ENCODE measurements at regions not wholly inside any gene's neighbourhood (a gene's known extent, or its start where the extent isn't known, plus 50 kb on each side); places are given as distances from the start of the nearest gene placed in this dataset.

- ChIA-PET CTCF (no interaction called here), POLR2A (no interaction called here)
- Mint-ChIP-seq H3K27ac (no peak overlapping the region), H3K4me1 (ENCODE audit: low read depth) (no peaks in the 10 kb centered on the region), H3K4me3 (no peak overlapping the region), H3K36me3 (no peaks in the 10 kb centered on the region), H3K27me3 (no peaks in the 10 kb centered on the region), H3K9me3 (peaks cover 10% of the 10 kb centered on the region)
- intact Hi-C loops (cut with micrococcal nuclease): no loop called here
- no peak for DNase-seq
Measured at GRCh38 chr2:236861944-236862343, 223.7 kb upstream of the COPS8 start.

- intact Hi-C loops (cut with micrococcal nuclease): no loop called here
- POLR2A ChIA-PET: no interaction called here
Measured at GRCh38 chr2:236862526-236862925, 223.2 kb upstream of the COPS8 start.

GRCh38 chr2:236862961-236863728 lies 222.5 kb upstream of the COPS8 start:
- no peak for DNase-seq
- H3K4me3 Mint-ChIP-seq: no peak overlapping the region
- H3K27me3 Mint-ChIP-seq: peaks cover 3% of the 10 kb centered on the region
- no peaks in the 10 kb centered on the region for H3K36me3 Mint-ChIP-seq
- no peak overlapping the region for H3K27ac Mint-ChIP-seq
- ChIA-PET POLR2A (no interaction called here), CTCF (no interaction called here)
- intact Hi-C loops (cut with micrococcal nuclease): no loop called here
- peaks cover 10% of the 10 kb centered on the region for H3K9me3 Mint-ChIP-seq
- H3K4me1 Mint-ChIP-seq (ENCODE audit: low read depth): no peaks in the 10 kb centered on the region

More at GRCh38 chr2:236862526-236862925, 223.2 kb upstream of the COPS8 start:
- no peak overlapping the region for H3K27ac Mint-ChIP-seq
- H3K36me3 Mint-ChIP-seq: no peaks in the 10 kb centered on the region
- DNase-seq: no peak
- H3K4me1 Mint-ChIP-seq (ENCODE audit: low read depth): no peaks in the 10 kb centered on the region
- peaks cover 3% of the 10 kb centered on the region for H3K27me3 Mint-ChIP-seq
- CTCF ChIA-PET: no interaction called here
- H3K9me3 Mint-ChIP-seq: peaks cover 10% of the 10 kb centered on the region
- H3K4me3 Mint-ChIP-seq: no peak overlapping the region

GRCh38 chr2:236863729-236864126 lies 222.0 kb upstream of the COPS8 start:
- H3K27ac Mint-ChIP-seq: no peak overlapping the region
- H3K36me3 Mint-ChIP-seq: no peaks in the 10 kb centered on the region
- H3K27me3 Mint-ChIP-seq: peaks cover 3% of the 10 kb centered on the region
- POLR2A ChIA-PET: no interaction called here
- DNase-seq: no peak
- CTCF ChIA-PET: no interaction called here
- no peak overlapping the region for H3K4me3 Mint-ChIP-seq
- no peaks in the 10 kb centered on the region for H3K4me1 Mint-ChIP-seq (ENCODE audit: low read depth)
- intact Hi-C loops (cut with micrococcal nuclease): no loop called here
- H3K9me3 Mint-ChIP-seq: peaks cover 10% of the 10 kb centered on the region

- peaks cover 10% of the 10 kb centered on the region for H3K9me3 Mint-ChIP-seq
- no peak overlapping the region for H3K27ac Mint-ChIP-seq
- no peaks in the 10 kb centered on the region for H3K4me1 Mint-ChIP-seq (ENCODE audit: low read depth)
- no peak for DNase-seq
- POLR2A ChIA-PET: no interaction called here
- H3K36me3 Mint-ChIP-seq: no peaks in the 10 kb centered on the region
- no peak overlapping the region for H3K4me3 Mint-ChIP-seq
- CTCF ChIA-PET: no interaction called here
- peaks cover 5% of the 10 kb centered on the region for H3K27me3 Mint-ChIP-seq
- intact Hi-C loops (cut with micrococcal nuclease): no loop called here
Measured at GRCh38 chr2:236865052-236865451, 220.6 kb upstream of the COPS8 start.

- CTCF ChIA-PET: no interaction called here
- no peak for DNase-seq
- intact Hi-C loops (cut with micrococcal nuclease): no loop called here
- Mint-ChIP-seq H3K9me3 (peaks cover 10% of the 10 kb centered on the region), H3K27me3 (peaks cover 5% of the 10 kb centered on the region), H3K4me1 (ENCODE audit: low read depth) (peaks cover 5% of the 10 kb centered on the region), H3K36me3 (no peaks in the 10 kb centered on the region), H3K4me3 (no peak overlapping the region), H3K27ac (no peak overlapping the region)
- POLR2A ChIA-PET: no interaction called here
Measured at GRCh38 chr2:236866542-236867340, 218.9 kb upstream of the COPS8 start.

GRCh38 chr2:236867441-236868260 lies 218.0 kb upstream of the COPS8 start:
- H3K27ac Mint-ChIP-seq: no peak overlapping the region
- H3K4me1 Mint-ChIP-seq (ENCODE audit: low read depth): peaks cover 7% of the 10 kb centered on the region
- no peak overlapping the region for H3K4me3 Mint-ChIP-seq
- H3K36me3 Mint-ChIP-seq: no peaks in the 10 kb centered on the region
- peaks cover 10% of the 10 kb centered on the region for H3K9me3 Mint-ChIP-seq
- ChIA-PET POLR2A (no interaction called here), CTCF (no interaction called here)
- H3K27me3 Mint-ChIP-seq: peaks cover 5% of the 10 kb centered on the region
- intact Hi-C loops (cut with micrococcal nuclease): no loop called here
- DNase-seq: no peak

- Mint-ChIP-seq H3K4me3 (no peak overlapping the region), H3K27me3 (peaks cover 5% of the 10 kb centered on the region), H3K36me3 (no peaks in the 10 kb centered on the region), H3K4me1 (ENCODE audit: low read depth) (peaks cover 7% of the 10 kb centered on the region), H3K27ac (no peak overlapping the region), H3K9me3 (peaks cover 5% of the 10 kb centered on the region)
- intact Hi-C loops (cut with micrococcal nuclease): no loop called here
- POLR2A ChIA-PET: no interaction called here
- CTCF ChIA-PET: no interaction called here
- no peak for DNase-seq
Measured at GRCh38 chr2:236870370-236870769, 215.3 kb upstream of the COPS8 start.

- no peak for DNase-seq
Measured at GRCh38 chr2:236871500-236872001, 214.1 kb upstream of the COPS8 start.

GRCh38 chr2:236872015-236872414 lies 213.7 kb upstream of the COPS8 start:
- H3K4me1 Mint-ChIP-seq (ENCODE audit: low read depth): peaks cover 7% of the 10 kb centered on the region
- CTCF ChIA-PET: no interaction called here
- H3K27ac Mint-ChIP-seq: no peak overlapping the region
- no peaks in the 10 kb centered on the region for H3K36me3 Mint-ChIP-seq
- no peaks in the 10 kb centered on the region for H3K9me3 Mint-ChIP-seq
- intact Hi-C loops (cut with micrococcal nuclease): no loop called here
- peaks cover 5% of the 10 kb centered on the region for H3K27me3 Mint-ChIP-seq
- no peak overlapping the region for H3K4me3 Mint-ChIP-seq
- POLR2A ChIA-PET: no interaction called here
- no peak for DNase-seq

More at GRCh38 chr2:236871500-236872001, 214.1 kb upstream of the COPS8 start:
- H3K4me3 Mint-ChIP-seq: no peak overlapping the region
- no peak overlapping the region for H3K27ac Mint-ChIP-seq
- peaks cover 7% of the 10 kb centered on the region for H3K4me1 Mint-ChIP-seq (ENCODE audit: low read depth)
- peaks cover 5% of the 10 kb centered on the region for H3K27me3 Mint-ChIP-seq
- ChIA-PET CTCF (no interaction called here), POLR2A (no interaction called here)
- H3K9me3 Mint-ChIP-seq: no peaks in the 10 kb centered on the region
- no peaks in the 10 kb centered on the region for H3K36me3 Mint-ChIP-seq
- intact Hi-C loops (cut with micrococcal nuclease): no loop called here

GRCh38 chr2:236872981-236873380 lies 212.7 kb upstream of the COPS8 start:
- no peaks in the 10 kb centered on the region for H3K36me3 Mint-ChIP-seq
- no peak for DNase-seq
- intact Hi-C loops (cut with micrococcal nuclease): no loop called here
- peaks cover 3% of the 10 kb centered on the region for H3K27me3 Mint-ChIP-seq
- no peaks in the 10 kb centered on the region for H3K9me3 Mint-ChIP-seq
- no peak overlapping the region for H3K27ac Mint-ChIP-seq
- CTCF ChIA-PET: no interaction called here
- H3K4me1 Mint-ChIP-seq (ENCODE audit: low read depth): peaks cover 7% of the 10 kb centered on the region
- no peak overlapping the region for H3K4me3 Mint-ChIP-seq
- POLR2A ChIA-PET: no interaction called here

- intact Hi-C loops (cut with micrococcal nuclease): no loop called here
- H3K4me1 Mint-ChIP-seq (ENCODE audit: low read depth): peaks cover 7% of the 10 kb centered on the region
- DNase-seq: no peak
- POLR2A ChIA-PET: no interaction called here
- no peaks in the 10 kb centered on the region for H3K36me3 Mint-ChIP-seq
- no peak overlapping the region for H3K4me3 Mint-ChIP-seq
- H3K9me3 Mint-ChIP-seq: no peaks in the 10 kb centered on the region
- CTCF ChIA-PET: no interaction called here
- H3K27me3 Mint-ChIP-seq: peaks cover 3% of the 10 kb centered on the region
- H3K27ac Mint-ChIP-seq: no peak overlapping the region
Measured at GRCh38 chr2:236873636-236874035, 212.1 kb upstream of the COPS8 start.
